ENCODE measurements at regions not wholly inside any gene's neighbourhood (a gene's known extent, or its start where the extent isn't known, plus 50 kb on each side); places are given as distances from the start of the nearest gene placed in this dataset.

DNA sequence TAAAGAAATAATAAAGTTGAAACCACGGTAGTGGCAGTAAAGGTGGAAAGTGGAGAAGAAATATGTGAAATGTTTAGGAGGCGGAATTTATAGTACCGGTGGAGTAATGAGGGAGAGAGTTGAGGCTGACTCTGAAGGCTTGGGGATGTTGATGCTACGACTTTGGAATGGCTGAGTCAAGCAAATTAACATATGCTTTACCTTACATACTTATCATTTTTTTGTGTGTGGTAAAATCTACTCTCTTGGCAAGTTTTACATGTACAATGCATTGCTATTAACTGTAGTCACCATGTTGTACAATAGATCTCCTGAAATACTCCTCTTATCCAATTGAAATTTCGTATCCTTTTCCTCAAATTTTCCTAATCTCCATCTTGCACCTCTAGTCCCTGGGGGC lies 179.0 kb downstream of the TAF11L14 start (continued):
- TF ChIP-seq, protein P1, sequence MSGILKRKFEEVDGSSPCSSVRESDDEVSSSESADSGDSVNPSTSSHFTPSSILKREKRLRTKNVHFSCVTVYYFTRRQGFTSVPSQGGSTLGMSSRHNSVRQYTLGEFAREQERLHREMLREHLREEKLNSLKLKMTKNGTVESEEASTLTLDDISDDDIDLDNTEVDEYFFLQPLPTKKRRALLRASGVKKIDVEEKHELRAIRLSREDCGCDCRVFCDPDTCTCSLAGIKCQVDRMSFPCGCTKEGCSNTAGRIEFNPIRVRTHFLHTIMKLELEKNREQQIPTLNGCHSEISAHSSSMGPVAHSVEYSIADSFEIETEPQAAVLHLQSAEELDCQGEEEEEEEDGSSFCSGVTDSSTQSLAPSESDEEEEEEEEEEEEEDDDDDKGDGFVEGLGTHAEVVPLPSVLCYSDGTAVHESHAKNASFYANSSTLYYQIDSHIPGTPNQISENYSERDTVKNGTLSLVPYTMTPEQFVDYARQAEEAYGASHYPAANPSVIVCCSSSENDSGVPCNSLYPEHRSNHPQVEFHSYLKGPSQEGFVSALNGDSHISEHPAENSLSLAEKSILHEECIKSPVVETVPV (CRISPR knock-in tag; IDR thresholded peaks at IDR 0.05), result no peak

DNA sequence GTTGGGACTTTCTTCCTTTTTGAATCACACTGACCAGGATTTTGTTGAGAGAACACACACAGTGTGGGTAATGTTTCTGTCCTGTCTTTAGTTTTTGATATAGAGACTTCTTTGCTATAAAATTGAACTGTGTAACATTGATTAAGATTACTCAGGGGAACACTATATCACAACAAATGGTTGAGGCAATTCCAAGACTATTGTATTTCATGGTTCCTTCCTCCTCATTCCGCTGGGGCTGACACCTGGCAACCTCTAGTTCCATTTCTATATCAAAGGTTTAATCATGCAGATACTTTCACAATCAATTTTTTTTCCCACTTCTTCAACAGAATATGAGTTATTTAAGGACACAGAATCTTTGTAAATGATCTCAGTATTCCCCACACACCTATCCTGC lies 182.2 kb downstream of the TAF11L14 start:
- no peak for ATAC-seq
- TF ChIP-seq OSR1 (CRISPR knock-in tag; IDR thresholded peaks at IDR 0.05), result no peak
- TF ChIP-seq ZFP30 (CRISPR knock-in tag; IDR thresholded peaks at IDR 0.05), result no peak
- TF ChIP-seq SNAI2 (CRISPR knock-in tag; IDR thresholded peaks at IDR 0.05), result no peak
- no peak for TF ChIP-seq GLIS3 (CRISPR knock-in tag; IDR thresholded peaks at IDR 0.05)
- no peak for TF ChIP-seq PPARA (CRISPR knock-in tag; IDR thresholded peaks at IDR 0.05; ENCODE audit: borderline replicate concordance)
- TF ChIP-seq, protein P1 (CRISPR knock-in tag; IDR thresholded peaks at IDR 0.05), result no peak
- TF ChIP-seq, protein P2, sequence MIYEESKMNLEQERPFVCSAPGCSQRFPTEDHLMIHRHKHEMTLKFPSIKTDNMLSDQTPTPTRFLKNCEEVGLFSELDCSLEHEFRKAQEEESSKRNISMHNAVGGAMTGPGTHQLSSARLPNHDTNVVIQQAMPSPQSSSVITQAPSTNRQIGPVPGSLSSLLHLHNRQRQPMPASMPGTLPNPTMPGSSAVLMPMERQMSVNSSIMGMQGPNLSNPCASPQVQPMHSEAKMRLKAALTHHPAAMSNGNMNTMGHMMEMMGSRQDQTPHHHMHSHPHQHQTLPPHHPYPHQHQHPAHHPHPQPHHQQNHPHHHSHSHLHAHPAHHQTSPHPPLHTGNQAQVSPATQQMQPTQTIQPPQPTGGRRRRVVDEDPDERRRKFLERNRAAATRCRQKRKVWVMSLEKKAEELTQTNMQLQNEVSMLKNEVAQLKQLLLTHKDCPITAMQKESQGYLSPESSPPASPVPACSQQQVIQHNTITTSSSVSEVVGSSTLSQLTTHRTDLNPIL (CRISPR knock-in tag; IDR thresholded peaks at IDR 0.05; ENCODE audit: low read depth), result no peak
- no peak for TF ChIP-seq CSDC2 (CRISPR knock-in tag; IDR thresholded peaks at IDR 0.05)
- no peak for TF ChIP-seq ZNF565 (CRISPR knock-in tag; conservative IDR thresholded peaks at IDR 0.05; ENCODE audit: low read depth)
- no peak for TF ChIP-seq BACH2 (CRISPR knock-in tag; IDR thresholded peaks at IDR 0.05; ENCODE audit: borderline replicate concordance)
- no peak for TF ChIP-seq TCF4 (CRISPR knock-in tag; IDR thresholded peaks at IDR 0.05; ENCODE audit: borderline replicate concordance)
- no peak for TF ChIP-seq ESRRG (CRISPR knock-in tag; IDR thresholded peaks at IDR 0.05)
- no peak for TF ChIP-seq ZNF70 (CRISPR knock-in tag; IDR thresholded peaks at IDR 0.05)
- TF ChIP-seq ZNF8 (CRISPR knock-in tag; IDR thresholded peaks at IDR 0.05), result no peak
- TF ChIP-seq ZFP3 (CRISPR knock-in tag; IDR thresholded peaks at IDR 0.05), result no peak
- TF ChIP-seq, protein P3, sequence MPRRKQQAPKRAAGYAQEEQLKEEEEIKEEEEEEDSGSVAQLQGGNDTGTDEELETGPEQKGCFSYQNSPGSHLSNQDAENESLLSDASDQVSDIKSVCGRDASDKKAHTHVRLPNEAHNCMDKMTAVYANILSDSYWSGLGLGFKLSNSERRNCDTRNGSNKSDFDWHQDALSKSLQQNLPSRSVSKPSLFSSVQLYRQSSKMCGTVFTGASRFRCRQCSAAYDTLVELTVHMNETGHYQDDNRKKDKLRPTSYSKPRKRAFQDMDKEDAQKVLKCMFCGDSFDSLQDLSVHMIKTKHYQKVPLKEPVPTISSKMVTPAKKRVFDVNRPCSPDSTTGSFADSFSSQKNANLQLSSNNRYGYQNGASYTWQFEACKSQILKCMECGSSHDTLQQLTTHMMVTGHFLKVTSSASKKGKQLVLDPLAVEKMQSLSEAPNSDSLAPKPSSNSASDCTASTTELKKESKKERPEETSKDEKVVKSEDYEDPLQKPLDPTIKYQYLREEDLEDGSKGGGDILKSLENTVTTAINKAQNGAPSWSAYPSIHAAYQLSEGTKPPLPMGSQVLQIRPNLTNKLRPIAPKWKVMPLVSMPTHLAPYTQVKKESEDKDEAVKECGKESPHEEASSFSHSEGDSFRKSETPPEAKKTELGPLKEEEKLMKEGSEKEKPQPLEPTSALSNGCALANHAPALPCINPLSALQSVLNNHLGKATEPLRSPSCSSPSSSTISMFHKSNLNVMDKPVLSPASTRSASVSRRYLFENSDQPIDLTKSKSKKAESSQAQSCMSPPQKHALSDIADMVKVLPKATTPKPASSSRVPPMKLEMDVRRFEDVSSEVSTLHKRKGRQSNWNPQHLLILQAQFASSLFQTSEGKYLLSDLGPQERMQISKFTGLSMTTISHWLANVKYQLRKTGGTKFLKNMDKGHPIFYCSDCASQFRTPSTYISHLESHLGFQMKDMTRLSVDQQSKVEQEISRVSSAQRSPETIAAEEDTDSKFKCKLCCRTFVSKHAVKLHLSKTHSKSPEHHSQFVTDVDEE (CRISPR knock-in tag; IDR thresholded peaks at IDR 0.05), result no peak
- TF ChIP-seq, protein P4, sequence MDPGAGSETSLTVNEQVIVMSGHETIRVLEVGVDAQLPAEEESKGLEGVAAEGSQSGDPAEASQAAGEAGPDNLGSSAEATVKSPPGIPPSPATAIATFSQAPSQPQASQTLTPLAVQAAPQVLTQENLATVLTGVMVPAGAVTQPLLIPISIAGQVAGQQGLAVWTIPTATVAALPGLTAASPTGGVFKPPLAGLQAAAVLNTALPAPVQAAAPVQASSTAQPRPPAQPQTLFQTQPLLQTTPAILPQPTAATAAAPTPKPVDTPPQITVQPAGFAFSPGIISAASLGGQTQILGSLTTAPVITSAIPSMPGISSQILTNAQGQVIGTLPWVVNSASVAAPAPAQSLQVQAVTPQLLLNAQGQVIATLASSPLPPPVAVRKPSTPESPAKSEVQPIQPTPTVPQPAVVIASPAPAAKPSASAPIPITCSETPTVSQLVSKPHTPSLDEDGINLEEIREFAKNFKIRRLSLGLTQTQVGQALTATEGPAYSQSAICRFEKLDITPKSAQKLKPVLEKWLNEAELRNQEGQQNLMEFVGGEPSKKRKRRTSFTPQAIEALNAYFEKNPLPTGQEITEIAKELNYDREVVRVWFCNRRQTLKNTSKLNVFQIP (CRISPR knock-in tag; IDR thresholded peaks at IDR 0.05; ENCODE audit: borderline replicate concordance, low read depth), result no peak
- TF ChIP-seq, protein P5, sequence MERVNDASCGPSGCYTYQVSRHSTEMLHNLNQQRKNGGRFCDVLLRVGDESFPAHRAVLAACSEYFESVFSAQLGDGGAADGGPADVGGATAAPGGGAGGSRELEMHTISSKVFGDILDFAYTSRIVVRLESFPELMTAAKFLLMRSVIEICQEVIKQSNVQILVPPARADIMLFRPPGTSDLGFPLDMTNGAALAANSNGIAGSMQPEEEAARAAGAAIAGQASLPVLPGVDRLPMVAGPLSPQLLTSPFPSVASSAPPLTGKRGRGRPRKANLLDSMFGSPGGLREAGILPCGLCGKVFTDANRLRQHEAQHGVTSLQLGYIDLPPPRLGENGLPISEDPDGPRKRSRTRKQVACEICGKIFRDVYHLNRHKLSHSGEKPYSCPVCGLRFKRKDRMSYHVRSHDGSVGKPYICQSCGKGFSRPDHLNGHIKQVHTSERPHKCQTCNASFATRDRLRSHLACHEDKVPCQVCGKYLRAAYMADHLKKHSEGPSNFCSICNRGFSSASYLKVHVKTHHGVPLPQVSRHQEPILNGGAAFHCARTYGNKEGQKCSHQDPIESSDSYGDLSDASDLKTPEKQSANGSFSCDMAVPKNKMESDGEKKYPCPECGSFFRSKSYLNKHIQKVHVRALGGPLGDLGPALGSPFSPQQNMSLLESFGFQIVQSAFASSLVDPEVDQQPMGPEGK (CRISPR knock-in tag; IDR thresholded peaks at IDR 0.05; ENCODE audit: borderline replicate concordance), result no peak
- TF ChIP-seq ARNTL (CRISPR knock-in tag; IDR thresholded peaks at IDR 0.05; ENCODE audit: borderline replicate concordance, low read depth), result no peak

DNA sequence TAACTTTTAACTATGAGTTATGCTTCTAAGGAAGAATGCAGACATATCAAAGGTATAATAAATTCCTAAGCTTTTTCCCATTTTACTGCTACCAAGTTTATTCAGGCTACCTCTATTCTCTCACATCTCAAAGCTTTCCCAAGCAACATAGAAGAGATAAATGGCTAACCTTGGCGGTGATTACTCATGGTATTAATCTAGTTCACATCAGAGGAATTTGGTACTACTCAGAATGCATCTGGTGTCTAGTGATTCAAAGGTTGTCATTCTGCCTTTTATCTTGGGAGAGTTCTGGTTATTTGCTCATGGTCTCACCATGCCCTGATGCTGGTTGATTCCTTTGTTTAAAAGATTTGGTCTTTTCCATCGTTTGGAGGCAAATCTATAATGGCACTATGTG lies 182.7 kb downstream of the TAF11L14 start:
- no peak for ATAC-seq
- no peak for TF ChIP-seq PPARA (CRISPR knock-in tag; IDR thresholded peaks at IDR 0.05; ENCODE audit: borderline replicate concordance)
- no peak for TF ChIP-seq OSR1 (CRISPR knock-in tag; IDR thresholded peaks at IDR 0.05)
- TF ChIP-seq, protein P1 (CRISPR knock-in tag; IDR thresholded peaks at IDR 0.05), result no peak
- TF ChIP-seq ZNF70 (CRISPR knock-in tag; IDR thresholded peaks at IDR 0.05), result no peak
- no peak for TF ChIP-seq TOX (CRISPR knock-in tag; IDR thresholded peaks at IDR 0.05; ENCODE audit: borderline replicate concordance)
- TF ChIP-seq, protein P4 (CRISPR knock-in tag; IDR thresholded peaks at IDR 0.05; ENCODE audit: borderline replicate concordance, low read depth), result no peak
- no peak for TF ChIP-seq ZFP30 (CRISPR knock-in tag; IDR thresholded peaks at IDR 0.05)
- no peak for TF ChIP-seq SNAI2 (CRISPR knock-in tag; IDR thresholded peaks at IDR 0.05)
- no peak for TF ChIP-seq ZFP3 (CRISPR knock-in tag; IDR thresholded peaks at IDR 0.05)
- TF ChIP-seq CSDC2 (CRISPR knock-in tag; IDR thresholded peaks at IDR 0.05), result no peak
